Heart left ventricle (tissue), 16 donors: ENCODE measurements at regions not wholly inside any gene's neighbourhood (a gene's known extent, or its start where the extent isn't known, plus 50 kb on each side); places are given as distances from the start of the nearest gene placed in this dataset.
A peak's percentile ranks its signal among the peaks of the same experiment; 100 is the strongest.

Experiments
- ATAC-seq, 4 donors: fragments of 200-7000 bp; cut with Tn5 transposase; one replicate each; pipeline ENCODE4 v1.9.1; 2020 to 2022; ENCODE audit warnings: moderate library complexity in 4 of 4, mild to moderate bottlenecking in 3 of 4, moderate number of reproducible peaks in 1 of 4
- DNase-seq, 5 donors: peaks; one replicate each; pipeline ENCODE4 v3.0.0-alpha.2; 2020
- H3K27ac ChIP-seq, 12 donors: fragments of 200-600 bp; sonication (generic) in 4 of 12; one replicate each; pipeline versions ENCODE4 v1.5.0 to v1.8.0; 2016 to 2022; ENCODE audit warnings: mild to moderate bottlenecking in 2 of 12
- H3K27me3 ChIP-seq, 9 donors: fragments of 200-600 bp; sonication (generic) in 2 of 9; one replicate each; pipeline versions ENCODE4 v1.5.1 to v1.8.0; 2016 to 2022; ENCODE audit warnings: mild to moderate bottlenecking in 3 of 9
- H3K36me3 ChIP-seq, 9 donors: fragments of 200-600 bp; sonication (generic) in 2 of 9; one replicate each; pipeline versions ENCODE4 v1.5.0 to v1.8.0; 2018 to 2022; ENCODE audit warnings: mild to moderate bottlenecking in 2 of 9
- H3K4me1 ChIP-seq, 12 donors: fragments of 200-600 bp; sonication (generic) in 4 of 12; one replicate each; pipeline versions ENCODE4 v1.5.0 to v1.8.0; 2016 to 2022; ENCODE audit warnings: mild to moderate bottlenecking in 3 of 12
- H3K4me3 ChIP-seq, 12 donors: fragments of 200-600 bp; sonication (generic) in 4 of 12; one replicate each; pipeline versions ENCODE4 v1.5.0 to v1.8.0; 2017 to 2022; ENCODE audit warnings: mild to moderate bottlenecking in 9 of 12, moderate library complexity in 4 of 12
- H3K9me3 ChIP-seq, 12 donors: fragments of 200-600 bp; sonication (generic) in 4 of 12; one replicate each; pipeline versions ENCODE4 v1.5.0 to v1.8.0; 2016 to 2022; ENCODE audit warnings: mild to moderate bottlenecking in 1 of 12
- POLR2A ChIP-seq, 2 donors: fragments of 450-650 bp; IDR thresholded peaks; one replicate each; pipeline ENCODE4 v1.6.1; 2017; ENCODE audit warnings: antibody characterized with exemption in 2 of 2, mild to moderate bottlenecking in 2 of 2, moderate library complexity in 2 of 2
- WGBS, 4 donors: extraction: QIAGEN DNeasy Blood & Tissue Kit in 2 of 4; methylation state at CpG; one replicate each; pipeline versions ENCODE4 v1.1.5 to v1.1.7; 2013 to 2018; 5-methylcytosine and 5-hydroxymethylcytosine counted together
- intact Hi-C, 10 donors: fragments of 100-400 bp; cut with DNase I; formaldehyde crosslinking; loops; one replicate each; pipeline versions ENCODE4 v1.11.1 to v1.14.2; 2022
- TF ChIP-seq, protein P1 (sequence below), 12 donors: fragments of 200-600 bp; sonication (generic) in 4 of 12; IDR thresholded peaks; one replicate each; pipeline versions ENCODE4 v1.5.0 to v1.8.0; 2018 to 2022; ENCODE audit warnings: antibody characterized with exemption in 12 of 12, mild to moderate bottlenecking in 5 of 12
- donor health status: ischemic (EF 13 %, LVEDD 7.1; RV severe dilation, severe dysfunction).
- donor health status: healthy with polysubstance abuse.
- donor health status: DM: no; HTN: yes; CAD: no.
- donor health status: DM: no; HTN: no; CAD: no.
- donor health status: ischemic (EF 25% LVEDD 6.9; RV normal size, moderate dysfunction).
- donor health status: ischemic (EF 25% LVEDD 5.7; RV mildly dilated, moderate dysfunction).
- donor health status: healthy.
- donor health status: DM: yes; HTN: yes; CAD: no.
- donor health status: ischemic (EF 35%, LVEDD 5.7; RV mildly dilated, moderate dysfunction).
- donor health status: nonischemic (EF 11% LVEDD 7.7; RV severe dilation, severe dysfunction).
- donor health status: DM: yes; HTN: yes; CAD: no.
- donor health status: PGD.
- donor health status: ischemic (EF 29% LVEDD 5.4; RV normal size, mild dysfunction).
- donor health status: nonischemic (EF 23%, LVEDD 6.1; RV moderate dilation, normal function).

DNA sequence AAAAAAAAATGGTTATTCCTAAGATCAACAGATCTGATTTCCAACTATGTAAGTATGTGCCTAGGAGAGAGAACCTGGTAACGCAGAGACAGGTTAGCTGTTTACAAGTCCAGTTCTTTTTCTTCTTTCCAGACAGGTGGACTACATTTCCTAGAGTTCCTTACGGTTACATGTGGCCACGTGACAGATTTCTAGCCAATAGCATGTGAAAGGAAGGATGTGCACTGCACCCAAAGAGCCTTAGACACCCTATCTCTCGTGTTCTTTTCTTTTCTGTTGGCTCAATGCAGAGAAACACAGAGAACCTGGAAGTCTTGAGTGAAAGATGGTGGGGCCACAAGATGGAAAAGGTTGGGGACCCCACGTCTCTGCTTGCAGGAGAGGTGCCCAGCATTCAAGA is 375.9 kb downstream of the TNS1 start:
- Histone ChIP-seq H3K9me3 (no peaks in the 10 kb centered on the region), H3K36me3 (no peaks in the 10 kb centered on the region), H3K27me3 (no peaks in the 10 kb centered on the region), H3K4me1 (peaks cover 0 to 57% (median 24%) of the 10 kb centered on the region in 12 donors), H3K4me3 (no peak overlapping the region), H3K27ac (no peak overlapping the region)
- DNase-seq (no peak), ATAC-seq (no peak)
- intact Hi-C loops: no loop called here
- 95 to 99% (median 98%) methylated on average over 5 of the region's 5 CpGs for WGBS, 4 donors
- TF ChIP-seq, protein P1, sequence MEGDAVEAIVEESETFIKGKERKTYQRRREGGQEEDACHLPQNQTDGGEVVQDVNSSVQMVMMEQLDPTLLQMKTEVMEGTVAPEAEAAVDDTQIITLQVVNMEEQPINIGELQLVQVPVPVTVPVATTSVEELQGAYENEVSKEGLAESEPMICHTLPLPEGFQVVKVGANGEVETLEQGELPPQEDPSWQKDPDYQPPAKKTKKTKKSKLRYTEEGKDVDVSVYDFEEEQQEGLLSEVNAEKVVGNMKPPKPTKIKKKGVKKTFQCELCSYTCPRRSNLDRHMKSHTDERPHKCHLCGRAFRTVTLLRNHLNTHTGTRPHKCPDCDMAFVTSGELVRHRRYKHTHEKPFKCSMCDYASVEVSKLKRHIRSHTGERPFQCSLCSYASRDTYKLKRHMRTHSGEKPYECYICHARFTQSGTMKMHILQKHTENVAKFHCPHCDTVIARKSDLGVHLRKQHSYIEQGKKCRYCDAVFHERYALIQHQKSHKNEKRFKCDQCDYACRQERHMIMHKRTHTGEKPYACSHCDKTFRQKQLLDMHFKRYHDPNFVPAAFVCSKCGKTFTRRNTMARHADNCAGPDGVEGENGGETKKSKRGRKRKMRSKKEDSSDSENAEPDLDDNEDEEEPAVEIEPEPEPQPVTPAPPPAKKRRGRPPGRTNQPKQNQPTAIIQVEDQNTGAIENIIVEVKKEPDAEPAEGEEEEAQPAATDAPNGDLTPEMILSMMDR (IDR thresholded peaks at IDR 0.05): no peak
- TF ChIP-seq POLR2A (IDR thresholded peaks at IDR 0.05): no peak

DNA sequence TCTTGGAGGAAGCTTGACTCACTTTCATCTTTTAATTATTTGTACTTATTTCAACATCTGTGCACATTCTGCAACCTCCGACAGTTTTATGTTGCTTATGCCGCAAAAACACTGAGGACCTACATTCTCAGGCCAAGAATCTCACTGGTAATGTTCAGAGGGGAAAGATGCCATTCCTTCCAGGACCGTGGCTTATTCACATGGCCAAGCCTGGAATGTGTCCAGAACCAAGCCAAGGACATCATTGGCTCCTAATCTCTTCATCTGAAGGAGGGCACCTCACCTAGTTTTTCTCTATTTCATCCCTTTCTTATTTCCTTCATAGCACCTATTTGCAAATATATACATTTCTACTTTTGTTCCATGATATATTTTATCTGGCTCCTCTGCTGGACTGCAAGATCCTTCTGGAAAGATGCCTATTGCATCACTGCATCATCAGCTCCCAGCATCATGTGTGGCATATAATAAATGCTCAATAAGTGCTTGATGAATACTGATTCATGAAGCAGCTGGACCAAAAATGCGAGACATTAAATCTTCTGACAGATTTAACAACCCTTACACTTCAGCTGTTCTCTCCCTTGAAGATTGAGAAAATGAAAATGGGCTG is 377.1 kb downstream of the TNS1 start:
- no peaks in the 10 kb centered on the region for H3K27me3 ChIP-seq
- intact Hi-C loops: no loop called here
- H3K9me3 ChIP-seq: no peaks in the 10 kb centered on the region
- H3K27ac ChIP-seq: peak overlapping the region in 5 of 12 donors; percentile 2 to 61 (median 24)
- H3K4me1 ChIP-seq: peaks cover 0 to 60% (median 23%) of the 10 kb centered on the region in 12 donors
- TF ChIP-seq POLR2A (IDR thresholded peaks at IDR 0.05): no peak
- TF ChIP-seq, protein P1 (IDR thresholded peaks at IDR 0.05): no peak
- ATAC-seq: peak in 1 of 4 donors; percentile 49
- no peak for DNase-seq
- no peak overlapping the region for H3K4me3 ChIP-seq
- WGBS, 4 donors: 52 to 68% (median 62%) methylated on average over 4 of the region's 4 CpGs
- H3K36me3 ChIP-seq: no peaks in the 10 kb centered on the region

DNA sequence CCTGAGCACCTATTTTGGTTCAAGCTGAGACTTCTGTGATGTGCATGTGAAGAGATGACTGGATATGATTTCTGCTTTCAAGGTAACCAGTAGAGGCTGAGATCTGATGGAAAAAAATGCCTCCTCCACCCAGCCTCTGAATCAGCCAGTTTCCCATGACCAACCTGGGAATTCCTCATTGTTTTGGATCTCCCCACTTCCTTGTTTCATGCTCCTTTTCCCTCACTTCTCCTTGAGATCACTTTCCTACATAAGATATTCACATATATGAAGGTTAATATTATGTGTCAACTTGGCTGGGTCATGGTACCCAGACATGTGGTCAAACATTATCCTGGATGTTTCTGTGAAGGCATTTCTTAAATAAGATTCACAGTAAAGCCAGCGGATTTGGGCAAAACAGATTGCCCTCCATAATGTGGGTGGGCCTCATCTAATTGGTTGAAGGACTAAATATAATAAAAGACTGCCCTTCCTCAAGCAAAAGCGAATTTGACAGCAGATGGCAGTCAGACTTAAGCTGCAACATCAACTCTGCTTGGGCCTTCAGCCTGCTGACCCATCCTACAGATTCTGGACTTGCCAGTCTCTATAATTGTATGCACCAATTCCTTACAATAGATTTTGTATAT is 379.4 kb downstream of the TNS1 start:
- H3K4me1 ChIP-seq: peaks cover 0 to 44% (median 18%) of the 10 kb centered on the region in 12 donors

More for the DNA sequence above, 379.4 kb downstream of the TNS1 start:
- H3K27me3 ChIP-seq: no peaks in the 10 kb centered on the region
- H3K36me3 ChIP-seq: no peaks in the 10 kb centered on the region
- no peak for TF ChIP-seq POLR2A (IDR thresholded peaks at IDR 0.05)
- TF ChIP-seq, protein P1 (IDR thresholded peaks at IDR 0.05): no peak
- no peak overlapping the region for H3K4me3 ChIP-seq
- H3K9me3 ChIP-seq: no peaks in the 10 kb centered on the region
- intact Hi-C loops: no loop called here
- DNase-seq (no peak), ATAC-seq (no peak)
- peak overlapping the region in 7 of 12 donors; percentile 42 to 77 (median 69) for H3K27ac ChIP-seq
- WGBS, 4 donors: 96 to 100% (median 98%) methylated on average over 2 of the region's 2 CpGs
